Neural progenitor cell (in vitro differentiated cells): ENCODE measurements at regions not wholly inside any gene's neighbourhood (a gene's known extent, or its start where the extent isn't known, plus 50 kb on each side); places are given as distances from the start of the nearest gene placed in this dataset.

ENCODE experiments used
- DNase-seq: peaks from one replicate; pipeline ENCODE4 v3.0.0-alpha.2; 2016; ENCODE audit warnings: low spot score
- H2AFZ ChIP-seq: fragments of 200-600 bp; sonication (generic); replicated peaks from 2 replicates; pipeline ENCODE4 v1.6.1; 2016; ENCODE audit warnings: antibody characterized with exemption
- H3F3A ChIP-seq: fragments of 200-600 bp; sonication (generic); 2 replicates; pipeline ENCODE4 v1.6.1; 2016; ENCODE audit warnings: antibody characterized with exemption, low read depth
- H3K27ac ChIP-seq: fragments of 200-600 bp; sonication (generic); 2 replicates; pipeline ENCODE4 v1.5.1; 2016; ENCODE audit warnings: mild to moderate bottlenecking
- H3K27me3 ChIP-seq: fragments of 200-600 bp; sonication (generic); 2 replicates; pipeline ENCODE4 v1.6.1; 2016; ENCODE audit warnings: mild to moderate bottlenecking, moderate library complexity
- H3K36me3 ChIP-seq: fragments of 200-600 bp; sonication (generic); 2 replicates; pipeline ENCODE4 v1.5.1; 2016
- H3K4me1 ChIP-seq: fragments of 200-600 bp; sonication (generic); 2 replicates; pipeline ENCODE4 v1.6.1; 2016; ENCODE audit warnings: mixed run types
- H3K4me2 ChIP-seq: fragments of 200-600 bp; sonication (generic); 2 replicates; pipeline ENCODE4 v1.6.1; 2016
- H3K4me3 ChIP-seq: fragments of 200-600 bp; sonication (generic); 2 replicates; pipeline ENCODE4 v1.5.1; 2016
- H3K79me2 ChIP-seq: fragments of 200-600 bp; sonication (generic); 2 replicates; pipeline ENCODE4 v1.6.1; 2016; ENCODE audit warnings: low read depth
- H3K9ac ChIP-seq: fragments of 200-600 bp; sonication (generic); 2 replicates; pipeline ENCODE4 v1.6.1; 2016
- H3K9me3 ChIP-seq: fragments of 200-600 bp; sonication (generic); 2 replicates; pipeline ENCODE4 v1.5.1; 2016; ENCODE audit warnings: low read depth
- H4K20me1 ChIP-seq: fragments of 200-600 bp; sonication (generic); 2 replicates; pipeline ENCODE4 v1.6.1; 2016; ENCODE audit warnings: low read depth
- H3K27ac Mint-ChIP-seq: 3 replicates; pipeline ENCODE4 v1.8.0; 2021; ENCODE audit warnings: mixed read lengths
- H3K27me3 Mint-ChIP-seq: 2 replicates; pipeline ENCODE4 v1.8.0; 2022; ENCODE audit warnings: low read depth, mild to moderate bottlenecking, inconsistent platforms, moderate library complexity, mixed read lengths; ENCODE audit not compliant: insufficient read depth
- H3K36me3 Mint-ChIP-seq: 3 replicates; pipeline ENCODE4 v1.8.0; 2021; ENCODE audit warnings: mixed read lengths
- H3K4me1 Mint-ChIP-seq: 3 replicates; pipeline ENCODE4 v1.8.0; 2021; ENCODE audit warnings: mixed read lengths
- H3K4me3 Mint-ChIP-seq: 3 replicates; pipeline ENCODE4 v1.8.0; 2021; ENCODE audit warnings: mild to moderate bottlenecking, moderate library complexity, mixed read lengths
- H3K9me3 Mint-ChIP-seq: 3 replicates; pipeline ENCODE4 v1.8.0; 2020; ENCODE audit warnings: mixed read lengths
- EZH2 ChIP-seq: fragments of 200-600 bp; sonication (generic); IDR thresholded peaks from 2 replicates; pipeline ENCODE4 v1.6.1; 2017; ENCODE audit warnings: antibody characterized with exemption, mild to moderate bottlenecking, moderate library complexity
- EZH2phosphoT487 ChIP-seq: fragments of 200-600 bp; sonication (generic); IDR thresholded peaks from 2 replicates; pipeline ENCODE4 v1.6.1; 2017; ENCODE audit warnings: antibody characterized with exemption
- TF ChIP-seq, protein P1 (sequence below): fragments of 200-600 bp; sonication (generic); IDR thresholded peaks from 2 replicates; pipeline ENCODE4 v1.5.1; 2017; ENCODE audit warnings: antibody characterized with exemption, mild to moderate bottlenecking

DNA sequence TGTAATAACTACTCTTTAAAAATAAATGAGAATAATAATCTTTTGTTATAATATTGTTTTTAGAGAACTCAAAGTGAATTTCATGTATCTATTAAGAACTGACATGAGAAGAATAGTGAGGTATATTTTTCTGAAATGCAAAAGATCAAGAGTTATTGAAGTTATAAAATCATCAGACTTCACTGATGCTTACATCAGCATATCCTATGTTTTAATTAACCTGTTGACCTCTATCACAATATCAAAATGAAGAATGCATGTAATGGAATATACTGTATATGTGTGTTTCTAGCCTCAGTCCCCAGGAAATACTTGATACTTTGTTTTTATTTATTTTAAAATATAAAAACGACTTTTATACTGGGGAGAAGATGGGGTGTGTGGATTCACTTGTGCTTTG lies 533.1 kb downstream of the KCTD16 start:
- Histone ChIP-seq H3K27me3 (no peaks in the 10 kb centered on the region), H3K4me1 (no peaks in the 10 kb centered on the region), H2AFZ (no peak overlapping the region), H3K9ac (no peak overlapping the region), H3K79me2 (no peaks in the 10 kb centered on the region), H4K20me1 (no peaks in the 10 kb centered on the region), H3K4me2 (no peak overlapping the region), H3F3A (no peaks in the 10 kb centered on the region), H3K4me3 (no peak overlapping the region), H3K9me3 (no peaks in the 10 kb centered on the region), H3K36me3 (peaks cover 2% of the 10 kb centered on the region), H3K27ac (no peak overlapping the region)
- no peak overlapping the region for H3K4me3 Mint-ChIP-seq
- no peak overlapping the region for H3K27ac Mint-ChIP-seq
- no peak for DNase-seq
- no peaks in the 10 kb centered on the region for H3K36me3 Mint-ChIP-seq
- H3K9me3 Mint-ChIP-seq: peaks cover 2% of the 10 kb centered on the region
- H3K27me3 Mint-ChIP-seq: no peaks in the 10 kb centered on the region
- H3K4me1 Mint-ChIP-seq: peaks cover 2% of the 10 kb centered on the region
- no peak for TF ChIP-seq EZH2
- TF ChIP-seq, protein P1, sequence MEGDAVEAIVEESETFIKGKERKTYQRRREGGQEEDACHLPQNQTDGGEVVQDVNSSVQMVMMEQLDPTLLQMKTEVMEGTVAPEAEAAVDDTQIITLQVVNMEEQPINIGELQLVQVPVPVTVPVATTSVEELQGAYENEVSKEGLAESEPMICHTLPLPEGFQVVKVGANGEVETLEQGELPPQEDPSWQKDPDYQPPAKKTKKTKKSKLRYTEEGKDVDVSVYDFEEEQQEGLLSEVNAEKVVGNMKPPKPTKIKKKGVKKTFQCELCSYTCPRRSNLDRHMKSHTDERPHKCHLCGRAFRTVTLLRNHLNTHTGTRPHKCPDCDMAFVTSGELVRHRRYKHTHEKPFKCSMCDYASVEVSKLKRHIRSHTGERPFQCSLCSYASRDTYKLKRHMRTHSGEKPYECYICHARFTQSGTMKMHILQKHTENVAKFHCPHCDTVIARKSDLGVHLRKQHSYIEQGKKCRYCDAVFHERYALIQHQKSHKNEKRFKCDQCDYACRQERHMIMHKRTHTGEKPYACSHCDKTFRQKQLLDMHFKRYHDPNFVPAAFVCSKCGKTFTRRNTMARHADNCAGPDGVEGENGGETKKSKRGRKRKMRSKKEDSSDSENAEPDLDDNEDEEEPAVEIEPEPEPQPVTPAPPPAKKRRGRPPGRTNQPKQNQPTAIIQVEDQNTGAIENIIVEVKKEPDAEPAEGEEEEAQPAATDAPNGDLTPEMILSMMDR: no peak

DNA sequence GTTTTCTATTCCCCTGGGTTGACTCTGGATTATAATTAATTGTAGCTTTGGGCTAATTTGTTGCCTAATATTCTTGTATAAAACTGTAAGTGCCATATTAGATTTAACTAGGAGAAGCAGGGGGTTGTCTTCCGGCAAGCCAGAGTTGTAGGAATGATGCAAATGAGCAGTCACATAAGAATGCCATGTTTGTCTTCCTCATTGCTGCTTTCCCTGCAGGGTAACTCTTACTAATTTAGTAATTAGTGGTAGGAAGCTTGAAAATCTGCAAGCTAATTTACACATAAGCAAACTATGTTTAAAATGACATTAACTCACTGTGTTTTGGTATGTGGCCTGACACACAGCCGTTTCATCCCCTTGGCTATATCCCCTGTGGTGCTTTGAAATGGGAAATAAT lies 527.8 kb downstream of the KCTD16 start:
- no peaks in the 10 kb centered on the region for H3K27me3 ChIP-seq
- H3K27me3 Mint-ChIP-seq: no peaks in the 10 kb centered on the region
- no peaks in the 10 kb centered on the region for H3K9me3 ChIP-seq
- H3K4me1 ChIP-seq: peaks cover 9% of the 10 kb centered on the region
- H4K20me1 ChIP-seq: no peaks in the 10 kb centered on the region
- H3K36me3 ChIP-seq: no peaks in the 10 kb centered on the region
- TF ChIP-seq EZH2phosphoT487 (no peak), EZH2 (no peak)
- TF ChIP-seq, protein P1: no peak
- H3K4me3 Mint-ChIP-seq: no peak overlapping the region
- H3K9ac ChIP-seq: no peak overlapping the region
- no peak for DNase-seq
- H3K4me3 ChIP-seq: no peak overlapping the region
- peak overlapping the region; percentile 73 for H2AFZ ChIP-seq
- H3K9me3 Mint-ChIP-seq: peaks cover 2% of the 10 kb centered on the region
- H3K4me2 ChIP-seq: no peak overlapping the region
- H3K4me1 Mint-ChIP-seq: peaks cover 13% of the 10 kb centered on the region
- no peak overlapping the region for H3K27ac ChIP-seq
- H3F3A ChIP-seq: no peaks in the 10 kb centered on the region
- no peaks in the 10 kb centered on the region for H3K79me2 ChIP-seq
- H3K36me3 Mint-ChIP-seq: no peaks in the 10 kb centered on the region
- H3K27ac Mint-ChIP-seq: no peak overlapping the region

DNA sequence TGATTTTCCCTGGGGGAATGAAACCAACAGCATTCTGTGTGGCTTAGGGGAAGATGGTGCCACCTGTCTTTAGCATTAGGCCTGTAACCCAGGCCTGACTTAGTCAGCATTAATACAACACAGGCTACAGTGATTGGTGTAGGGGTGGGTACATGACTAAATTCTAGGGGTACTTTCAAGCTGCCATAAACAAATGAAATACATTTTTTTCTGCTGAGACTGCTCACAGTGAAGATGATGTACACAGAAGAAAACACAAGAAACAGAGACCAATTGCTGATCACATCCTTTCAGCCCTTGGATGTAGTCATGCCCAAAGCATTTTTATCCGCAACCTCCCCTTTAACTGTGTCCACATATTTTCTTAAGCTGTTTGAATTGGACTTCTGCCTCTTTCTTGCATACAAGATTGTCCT lies 527.2 kb downstream of the KCTD16 start:
- Mint-ChIP-seq H3K9me3 (peaks cover 2% of the 10 kb centered on the region), H3K27me3 (no peaks in the 10 kb centered on the region), H3K4me1 (peaks cover 16% of the 10 kb centered on the region), H3K36me3 (no peaks in the 10 kb centered on the region), H3K4me3 (no peak overlapping the region), H3K27ac (no peak overlapping the region)
- DNase-seq: no peak
- no peak for TF ChIP-seq EZH2
- TF ChIP-seq, protein P1: no peak
- no peak for TF ChIP-seq EZH2phosphoT487
- no peak overlapping the region for H3K4me2 ChIP-seq
- H3K4me1 ChIP-seq: peaks cover 9% of the 10 kb centered on the region
- H3K27me3 ChIP-seq: no peaks in the 10 kb centered on the region
- H4K20me1 ChIP-seq: no peaks in the 10 kb centered on the region
- H3K9ac ChIP-seq: no peak overlapping the region
- no peaks in the 10 kb centered on the region for H3K36me3 ChIP-seq
- H3K79me2 ChIP-seq: no peaks in the 10 kb centered on the region
- no peaks in the 10 kb centered on the region for H3K9me3 ChIP-seq
- H3K27ac ChIP-seq: no peak overlapping the region
- no peak overlapping the region for H3K4me3 ChIP-seq
- H3F3A ChIP-seq: no peaks in the 10 kb centered on the region
- H2AFZ ChIP-seq: peak overlapping the region; percentile 73

DNA sequence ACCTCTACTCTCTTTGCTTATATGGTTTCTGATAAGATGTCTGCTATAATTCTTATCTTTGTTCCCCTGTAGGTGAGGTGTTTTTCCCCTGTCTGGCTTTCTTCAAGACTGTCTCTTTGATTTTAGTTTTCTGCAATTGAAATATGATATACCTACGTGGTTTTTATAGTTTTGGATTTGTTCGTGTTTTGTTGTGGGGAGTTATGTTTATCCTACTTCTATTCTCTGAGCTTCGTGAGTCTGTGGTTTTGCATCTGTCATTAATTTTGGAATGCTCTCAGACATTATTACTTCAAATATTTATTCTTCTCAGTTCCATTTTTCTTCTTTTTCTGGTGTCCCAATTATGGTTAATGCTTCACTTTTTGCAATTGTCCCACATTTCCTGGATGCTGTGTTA lies 521.3 kb downstream of the KCTD16 start:
- no peak overlapping the region for H3K27ac Mint-ChIP-seq
- no peak overlapping the region for H3K27ac ChIP-seq
- TF ChIP-seq EZH2 (no peak), EZH2phosphoT487 (no peak)
- TF ChIP-seq, protein P1: no peak

More for the DNA sequence above, 521.3 kb downstream of the KCTD16 start:
- Mint-ChIP-seq H3K36me3 (no peaks in the 10 kb centered on the region), H3K4me3 (no peak overlapping the region), H3K27me3 (no peaks in the 10 kb centered on the region), H3K4me1 (peaks cover 8% of the 10 kb centered on the region), H3K9me3 (peaks cover 7% of the 10 kb centered on the region)
- no peaks in the 10 kb centered on the region for H3K79me2 ChIP-seq
- no peak for DNase-seq
- no peaks in the 10 kb centered on the region for H3K9me3 ChIP-seq
- H4K20me1 ChIP-seq: no peaks in the 10 kb centered on the region
- H3K36me3 ChIP-seq: peaks cover 7% of the 10 kb centered on the region
- H3K9ac ChIP-seq: no peak overlapping the region
- no peaks in the 10 kb centered on the region for H3K27me3 ChIP-seq
- no peak overlapping the region for H2AFZ ChIP-seq
- no peak overlapping the region for H3K4me2 ChIP-seq
- H3F3A ChIP-seq: no peaks in the 10 kb centered on the region
- H3K4me3 ChIP-seq: no peak overlapping the region
- H3K4me1 ChIP-seq: no peaks in the 10 kb centered on the region
